B cell (primary cell): ENCODE measurements at regions not wholly inside any gene's neighbourhood (a gene's known extent, or its start where the extent isn't known, plus 50 kb on each side); places are given as distances from the start of the nearest gene placed in this dataset.

Source experiments
- ATAC-seq: fragments of 200-7000 bp; cut with Tn5 transposase; one replicate; pipeline ENCODE4 v1.10.0; 2021; ENCODE audit warnings: low read depth, mild to moderate bottlenecking, moderate number of reproducible peaks, moderate library complexity
- CTCF ChIA-PET: fragments of 350-600 bp; sonication (Branson Sonifier 250); formaldehyde crosslinking; loops from one replicate; lab custom pipeline; 2021; ENCODE audit warnings: antibody characterized with exemption, inconsistent platforms; lab: Charles Lee
- POLR2A ChIA-PET: fragments of 350-600 bp; sonication (Branson Sonifier 250); formaldehyde crosslinking; loops from one replicate; lab custom pipeline; 2021; ENCODE audit warnings: antibody characterized with exemption; lab: Charles Lee
- DNase-seq: peaks from one replicate; pipeline ENCODE4 v3.0.0; 2013
- H2AFZ ChIP-seq: 2 replicates; pipeline ENCODE4 v1.6.1; 2012; ENCODE audit warnings: mild to moderate bottlenecking, low read depth, low read length; ENCODE audit not compliant: insufficient read depth, poor library complexity, severe bottlenecking
- H3K27ac ChIP-seq, 2 donors: 1 replicate in 1 of 2; 2 replicates in 1 of 2; pipeline ENCODE4 v1.5.1; 2012 to 2013; ENCODE audit warnings: low read length in 2 of 2, mild to moderate bottlenecking in 2 of 2, moderate library complexity in 1 of 2
- H3K27me3 ChIP-seq, 4 experiments: fragments of 200-600 bp in 1 of 4; sonication (generic) in 1 of 4; replicated peaks in 1 of 4; 1 replicate in 2 of 4; 2 replicates in 2 of 4; pipeline versions ENCODE4 v1.6.1 to v1.7.0; 2013 to 2016; ENCODE audit warnings: low read length in 3 of 4, mild to moderate bottlenecking in 2 of 4, mixed read lengths in 1 of 4, moderate library complexity in 1 of 4; ENCODE audit not compliant: insufficient read depth in 4 of 4, control insufficient read depth in 3 of 4; ENCODE audit errors: control extremely low read depth in 1 of 4
- H3K36me3 ChIP-seq, 2 experiments: replicated peaks in 1 of 2; 1 replicate in 1 of 2; 2 replicates in 1 of 2; pipeline versions ENCODE4 v1.6.1 to v1.7.1; 2013; ENCODE audit warnings: low read length in 1 of 2; ENCODE audit not compliant: insufficient read depth in 2 of 2, control insufficient read depth in 1 of 2; ENCODE audit errors: control extremely low read depth in 1 of 2, extremely low read depth in 1 of 2
- H3K4me1 ChIP-seq, 2 donors: fragments of 200-600 bp in 1 of 2; sonication (generic) in 1 of 2; 1 replicate in 1 of 2; 2 replicates in 1 of 2; pipeline versions ENCODE4 v1.5.1 to v1.6.1; 2013 to 2017; ENCODE audit warnings: low read length in 2 of 2; ENCODE audit not compliant: control insufficient read depth in 2 of 2, insufficient read depth in 2 of 2
- H3K4me2 ChIP-seq: replicated peaks from 2 replicates; pipeline ENCODE3; 2012; ENCODE audit warnings: mild to moderate bottlenecking, low read depth, low read length; ENCODE audit not compliant: poor library complexity, severe bottlenecking
- H3K4me3 ChIP-seq, 5 experiments: fragments of 200-600 bp in 1 of 5; sonication (generic) in 1 of 5; 1 replicate in 3 of 5; 2 replicates in 2 of 5; pipeline versions ENCODE4 v1.5.1 to v1.7.0; 2011 to 2016; ENCODE audit warnings: low read length in 4 of 5, mild to moderate bottlenecking in 4 of 5, low read depth in 2 of 5, control low read depth in 1 of 5, moderate library complexity in 1 of 5; ENCODE audit not compliant: insufficient read depth in 1 of 5; ENCODE audit errors: control extremely low read depth in 1 of 5, extremely low read depth in 1 of 5
- H3K79me2 ChIP-seq: fragments of 200-600 bp; sonication (generic); one replicate; pipeline ENCODE4 v1.6.0; 2016; ENCODE audit warnings: low read length; ENCODE audit not compliant: control insufficient read depth, insufficient read depth
- H3K9ac ChIP-seq: fragments of 200-600 bp; sonication (generic); 2 replicates; pipeline ENCODE4 v1.6.1; 2017; ENCODE audit warnings: mild to moderate bottlenecking, low read length, moderate library complexity
- H3K9me3 ChIP-seq, 3 donors: one replicate each; pipeline versions ENCODE4 v1.6.1 to v1.7.1; 2013; ENCODE audit warnings: low read length in 2 of 3; ENCODE audit not compliant: control insufficient read depth in 2 of 3, insufficient read depth in 1 of 3; ENCODE audit errors: control extremely low read depth in 1 of 3
- H4K20me1 ChIP-seq: 2 replicates; pipeline ENCODE4 v1.6.0; 2012; ENCODE audit warnings: mild to moderate bottlenecking, low read length; ENCODE audit not compliant: insufficient read depth, control insufficient read depth, poor library complexity, severe bottlenecking
- H3K27ac Mint-ChIP-seq: one replicate; pipeline ENCODE4 v1.8.0; 2021; ENCODE audit warnings: mixed read lengths
- H3K27me3 Mint-ChIP-seq: one replicate; pipeline ENCODE4 v1.8.0; 2021; ENCODE audit warnings: mixed read lengths
- H3K4me1 Mint-ChIP-seq: one replicate; pipeline ENCODE4 v1.8.0; 2021; ENCODE audit warnings: mixed read lengths
- H3K4me3 Mint-ChIP-seq: one replicate; pipeline ENCODE4 v1.8.0; 2021; ENCODE audit warnings: mixed read lengths
- H3K9me3 Mint-ChIP-seq: one replicate; pipeline ENCODE4 v1.8.0; 2022; ENCODE audit warnings: mixed read lengths; ENCODE audit not compliant: insufficient read depth
- EZH2 ChIP-seq: IDR thresholded peaks from 2 replicates; pipeline ENCODE4 v1.6.1; 2012; ENCODE audit warnings: borderline replicate concordance, low read depth, mild to moderate bottlenecking, moderate library complexity, low read length; ENCODE audit not compliant: insufficient read depth, poor library complexity, severe bottlenecking
- WGBS: methylation state at CpG from one replicate; pipeline ENCODE4 v1.1.5; 2013; ENCODE audit warnings: missing lambda C conversion rate; ENCODE audit not compliant: insufficient coverage; 5-methylcytosine and 5-hydroxymethylcytosine counted together
- intact Hi-C: fragments of 100-400 bp; cut with micrococcal nuclease; formaldehyde crosslinking; loops from one replicate; pipeline ENCODE4 v1.10.0; 2022
- TF ChIP-seq, protein P1 (sequence below): fragments of 200-600 bp; IDR thresholded peaks from one replicate; pipeline ENCODE4 v1.8.0; 2022; ENCODE audit warnings: antibody characterized with exemption, mild to moderate bottlenecking

DNA sequence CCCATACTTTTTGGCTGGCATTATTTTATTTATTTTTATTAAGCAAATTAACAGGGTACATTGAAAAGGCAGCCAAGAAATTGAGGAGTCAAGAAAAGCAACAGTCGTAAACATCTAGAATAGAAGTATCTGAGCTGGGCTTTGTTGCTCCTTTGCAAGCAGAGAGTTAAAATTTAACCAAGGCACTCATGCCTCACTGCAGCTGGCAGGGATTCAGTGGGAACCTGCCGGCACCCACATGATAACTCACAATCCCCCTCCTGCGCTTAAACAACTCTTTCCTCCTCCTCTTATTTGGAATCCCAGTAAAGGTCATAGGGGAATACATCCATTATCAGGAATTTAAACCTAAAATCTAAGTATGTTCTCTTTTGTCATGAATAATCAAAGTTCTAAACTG lies 115.5 kb downstream of the SOX3 start:
- Mint-ChIP-seq H3K4me1 (no peaks in the 10 kb centered on the region), H3K27ac (no peak overlapping the region), H3K9me3 (no peaks in the 10 kb centered on the region), H3K27me3 (no peaks in the 10 kb centered on the region), H3K4me3 (no peak overlapping the region)
- Histone ChIP-seq H3K4me2 (no peak overlapping the region), H3K36me3 (no peaks in the 10 kb centered on the region), H3K4me3 (no peak overlapping the region), H3K27ac (no peak overlapping the region), H2AFZ (no peak overlapping the region), H3K27me3 (no peaks in the 10 kb centered on the region), H3K4me1 (no peaks in the 10 kb centered on the region), H3K9me3 (no peaks in the 10 kb centered on the region), H3K79me2 (no peaks in the 10 kb centered on the region), H4K20me1 (no peaks in the 10 kb centered on the region), H3K9ac (no peak overlapping the region)
- POLR2A ChIA-PET, result no interaction called here
- DNase-seq (no peak), ATAC-seq (no peak)
- CTCF ChIA-PET, result no interaction called here
- TF ChIP-seq, protein P1, sequence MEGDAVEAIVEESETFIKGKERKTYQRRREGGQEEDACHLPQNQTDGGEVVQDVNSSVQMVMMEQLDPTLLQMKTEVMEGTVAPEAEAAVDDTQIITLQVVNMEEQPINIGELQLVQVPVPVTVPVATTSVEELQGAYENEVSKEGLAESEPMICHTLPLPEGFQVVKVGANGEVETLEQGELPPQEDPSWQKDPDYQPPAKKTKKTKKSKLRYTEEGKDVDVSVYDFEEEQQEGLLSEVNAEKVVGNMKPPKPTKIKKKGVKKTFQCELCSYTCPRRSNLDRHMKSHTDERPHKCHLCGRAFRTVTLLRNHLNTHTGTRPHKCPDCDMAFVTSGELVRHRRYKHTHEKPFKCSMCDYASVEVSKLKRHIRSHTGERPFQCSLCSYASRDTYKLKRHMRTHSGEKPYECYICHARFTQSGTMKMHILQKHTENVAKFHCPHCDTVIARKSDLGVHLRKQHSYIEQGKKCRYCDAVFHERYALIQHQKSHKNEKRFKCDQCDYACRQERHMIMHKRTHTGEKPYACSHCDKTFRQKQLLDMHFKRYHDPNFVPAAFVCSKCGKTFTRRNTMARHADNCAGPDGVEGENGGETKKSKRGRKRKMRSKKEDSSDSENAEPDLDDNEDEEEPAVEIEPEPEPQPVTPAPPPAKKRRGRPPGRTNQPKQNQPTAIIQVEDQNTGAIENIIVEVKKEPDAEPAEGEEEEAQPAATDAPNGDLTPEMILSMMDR, result no peak
- no peak for TF ChIP-seq EZH2
- intact Hi-C loops, result no loop called here
- WGBS, result no CpG with 5 or more reads among the region's 3 CpGs

DNA sequence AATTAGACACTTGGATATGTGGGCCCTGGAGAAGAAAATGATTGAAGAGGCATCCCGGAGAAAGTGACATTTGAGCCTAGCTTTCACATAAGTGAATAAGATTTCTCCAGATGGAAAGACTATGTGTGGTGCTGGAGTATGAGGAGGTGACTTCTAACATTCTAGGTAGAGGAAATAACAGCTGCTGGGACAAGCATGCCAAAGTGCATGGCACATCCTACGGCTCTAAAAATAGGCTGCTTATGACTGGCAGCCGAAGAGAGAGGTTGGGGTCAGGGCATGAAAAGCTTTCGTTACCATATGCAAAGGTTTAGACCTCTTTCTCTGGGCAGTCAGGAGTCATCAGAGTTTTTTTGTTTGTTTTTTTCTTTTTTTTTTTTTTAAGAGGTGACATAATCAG lies 142.0 kb downstream of the SOX3 start:
- Mint-ChIP-seq H3K4me1 (no peaks in the 10 kb centered on the region), H3K9me3 (no peaks in the 10 kb centered on the region), H3K4me3 (no peak overlapping the region), H3K27me3 (no peaks in the 10 kb centered on the region), H3K27ac (no peak overlapping the region)
- Histone ChIP-seq H3K4me2 (no peak overlapping the region), H3K4me1 (no peaks in the 10 kb centered on the region), H3K27me3 (no peaks in the 10 kb centered on the region), H3K9ac (no peak overlapping the region), H3K79me2 (no peaks in the 10 kb centered on the region), H3K9me3 (peaks cover 0 to 2% (median 0%) of the 10 kb centered on the region in 3 donors), H3K36me3 (no peaks in the 10 kb centered on the region), H3K27ac (no peak overlapping the region), H4K20me1 (no peaks in the 10 kb centered on the region), H2AFZ (no peak overlapping the region), H3K4me3 (no peak overlapping the region)
- ChIA-PET POLR2A (no interaction called here), CTCF (no interaction called here)
- TF ChIP-seq, protein P1, result no peak
- no peak for TF ChIP-seq EZH2
- no peak for DNase-seq
- 70% methylated on average over 2 of the region's 4 CpGs for WGBS
- no peak for ATAC-seq
- intact Hi-C loops, result no loop called here
